Activated gamma-delta T cell treated with Interleukin-2 at 50 U/mL for 16 hours (primary cell): ENCODE measurements at regions not wholly inside any gene's neighbourhood (a gene's known extent, or its start where the extent isn't known, plus 50 kb on each side); places are given as distances from the start of the nearest gene placed in this dataset.
"Not testable (repeated sequence)": the region's sequence is repeated elsewhere in the genome, so short reads cannot be mapped to it uniquely, and the experiment has no call there.

Experiments used
- DNase-seq: peaks from one replicate; pipeline ENCODE4 v3.0.0-alpha.2; 2020

GRCh38 chr5:159792180-159792579, 124.1 kb upstream of the ADRA1B start:
- DNase-seq: no peak

GRCh38 chr5:159797261-159797970, 118.9 kb upstream of the ADRA1B start:
- no peak for DNase-seq

DNA sequence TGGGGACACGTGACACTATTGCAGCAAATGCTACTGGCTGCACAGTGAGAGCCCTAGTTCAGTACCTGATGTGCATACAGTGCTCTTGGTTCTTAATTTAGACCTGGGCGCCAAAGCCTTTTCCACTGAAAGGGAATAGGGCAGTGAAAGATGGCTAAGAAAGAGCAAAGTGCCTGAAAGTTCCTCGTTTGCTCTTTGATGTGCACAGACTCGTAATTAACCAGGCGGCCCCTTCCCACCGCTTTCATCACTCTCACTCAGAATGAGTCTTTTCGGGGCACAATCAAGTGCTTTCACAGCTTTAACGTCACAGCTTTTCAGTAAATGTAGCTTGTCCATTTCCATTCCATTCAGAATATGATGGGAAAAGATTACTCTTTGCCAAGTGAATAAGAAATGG, 116.6 kb upstream of the ADRA1B start:
- no peak for DNase-seq

GRCh38 chr5:159800131-159800840, 116.0 kb upstream of the ADRA1B start:
- no peak for DNase-seq

DNA sequence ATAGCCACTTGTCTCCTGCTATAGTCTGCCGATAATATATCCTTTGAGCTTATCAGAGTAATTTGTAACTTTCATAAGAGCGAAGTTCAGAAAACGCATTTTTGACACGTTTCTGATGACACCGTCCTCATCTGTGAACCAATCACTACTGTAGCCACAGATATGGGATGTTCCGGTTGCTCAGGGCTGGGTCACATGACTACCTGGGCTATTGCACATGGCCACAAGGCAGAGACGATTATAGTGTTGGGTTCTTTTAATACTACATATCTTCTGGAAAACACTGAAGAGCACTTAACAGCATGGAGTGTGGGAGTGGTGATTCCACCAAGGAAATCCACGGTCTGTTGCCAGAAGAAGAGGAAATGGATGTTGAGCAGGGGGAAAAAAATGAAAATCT, 115.0 kb upstream of the ADRA1B start:
- no peak for DNase-seq

DNA sequence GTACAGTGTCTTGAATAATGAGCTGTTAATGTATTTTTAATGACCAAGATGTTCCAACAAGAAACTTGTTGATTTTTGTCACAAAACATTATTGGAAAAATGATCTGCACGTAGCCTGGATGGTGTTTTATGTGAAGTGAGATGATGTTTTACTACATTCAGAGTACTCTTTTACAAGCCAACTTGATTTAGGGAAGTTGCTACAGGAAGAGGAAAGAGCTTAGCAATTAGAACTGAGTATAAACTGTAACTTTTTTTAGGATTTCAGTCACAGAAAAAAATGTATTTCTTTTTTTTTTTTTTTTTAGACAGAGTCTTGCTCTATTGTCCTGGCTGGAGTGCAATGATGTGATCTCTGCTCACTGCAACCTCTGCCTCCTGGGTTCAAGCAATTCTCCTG, 113.6 kb upstream of the ADRA1B start:
- DNase-seq: no peak

DNA sequence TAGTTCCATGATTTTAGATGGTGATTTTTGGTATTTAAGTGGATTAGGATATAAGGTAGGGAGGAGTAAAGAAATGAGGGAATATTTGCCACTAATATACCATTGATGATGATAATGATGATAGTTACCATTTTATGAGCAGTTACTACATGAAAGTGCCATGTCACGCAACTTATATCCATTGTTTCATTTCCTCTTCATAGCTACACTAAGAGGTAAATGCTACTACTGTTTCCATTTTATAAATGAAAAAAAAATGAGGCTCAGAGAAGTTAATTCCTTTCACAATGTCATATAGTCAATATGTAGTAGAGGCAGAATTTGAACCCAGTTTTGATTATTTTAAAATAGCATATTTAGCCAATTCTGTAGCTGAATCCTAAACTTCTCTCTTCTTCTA, 112.2 kb upstream of the ADRA1B start:
- DNase-seq: no peak

DNA sequence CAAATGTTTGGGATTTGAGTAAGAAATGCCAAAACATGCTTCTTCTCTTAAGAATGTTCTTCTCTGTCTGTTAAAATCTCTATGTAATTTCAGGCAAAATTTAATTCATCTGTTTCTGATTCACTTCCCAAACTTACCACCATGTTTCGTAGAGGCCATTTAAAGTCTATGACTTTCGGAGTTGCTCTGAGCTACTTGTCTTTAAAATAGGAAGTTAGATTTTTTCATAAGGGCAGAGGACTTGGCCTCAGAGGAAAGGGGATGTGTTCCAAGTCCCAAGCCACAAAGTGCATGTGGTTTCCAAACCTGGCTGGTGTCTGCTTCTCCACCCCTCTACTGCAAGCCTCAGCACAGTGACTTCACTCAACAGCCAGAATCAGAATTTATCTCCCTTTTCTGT, 111.3 kb upstream of the ADRA1B start:
- no peak for DNase-seq

DNA sequence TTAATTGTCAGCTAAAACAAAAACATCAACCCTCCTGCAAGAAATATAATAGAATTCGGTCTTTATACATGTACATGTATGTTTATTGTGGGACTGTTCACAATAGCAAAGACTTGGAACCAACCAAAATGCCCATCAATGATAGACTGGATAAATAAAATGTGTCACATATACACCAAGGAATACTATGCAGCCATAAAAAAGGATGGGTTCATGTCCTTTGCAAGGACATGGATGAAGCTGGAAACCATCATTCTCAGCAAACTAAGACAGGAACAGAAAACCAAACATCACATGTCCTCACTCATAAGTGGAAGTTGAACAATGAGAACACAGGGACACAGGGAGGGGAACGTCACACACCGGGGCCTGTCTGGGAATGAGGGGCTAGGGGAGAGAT, 109.1 kb upstream of the ADRA1B start:
- not testable (repeated sequence) for DNase-seq

GRCh38 chr5:159807586-159807985, 108.7 kb upstream of the ADRA1B start:
- no peak for DNase-seq

- no peak for DNase-seq
Observed at GRCh38 chr5:159811712-159812111, 104.6 kb upstream of the ADRA1B start.

DNA sequence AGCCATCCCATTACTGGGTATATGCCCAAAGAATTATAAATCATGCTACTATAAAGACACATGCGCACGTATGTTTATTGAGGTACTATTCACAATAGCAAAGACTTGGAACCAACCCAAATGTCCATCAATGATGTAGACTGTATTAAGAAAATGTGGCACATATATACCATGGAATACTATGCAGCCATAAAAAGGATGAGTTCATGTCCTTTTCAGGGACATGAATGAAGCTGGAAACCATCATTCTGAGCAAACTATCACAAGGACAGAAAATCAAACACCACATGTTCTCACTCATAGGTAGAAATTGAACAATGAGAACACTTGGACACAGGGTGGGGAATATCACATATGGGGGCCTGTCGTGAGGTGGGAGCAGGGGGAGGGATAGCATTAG, 103.5 kb upstream of the ADRA1B start:
- DNase-seq: not testable (repeated sequence)

DNA sequence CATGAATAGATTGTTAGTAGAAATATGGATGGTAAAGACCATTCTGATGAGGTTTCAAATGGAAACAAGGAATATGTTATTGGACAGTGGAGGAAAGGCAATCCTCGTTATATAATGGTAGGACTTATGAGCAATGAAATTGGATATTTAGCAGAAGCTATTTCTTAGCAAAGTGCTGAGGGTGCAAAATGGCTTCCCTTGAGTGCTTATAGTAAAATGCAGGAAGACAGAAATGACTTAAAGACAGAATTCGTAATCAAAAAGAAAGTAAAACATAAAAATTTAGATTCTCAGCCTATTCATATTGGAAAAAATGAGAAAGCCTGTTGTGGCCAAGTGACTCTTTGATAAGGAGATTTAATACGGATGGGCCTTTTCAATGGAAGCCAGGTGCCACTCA, 102.1 kb upstream of the ADRA1B start:
- DNase-seq: no peak

DNA sequence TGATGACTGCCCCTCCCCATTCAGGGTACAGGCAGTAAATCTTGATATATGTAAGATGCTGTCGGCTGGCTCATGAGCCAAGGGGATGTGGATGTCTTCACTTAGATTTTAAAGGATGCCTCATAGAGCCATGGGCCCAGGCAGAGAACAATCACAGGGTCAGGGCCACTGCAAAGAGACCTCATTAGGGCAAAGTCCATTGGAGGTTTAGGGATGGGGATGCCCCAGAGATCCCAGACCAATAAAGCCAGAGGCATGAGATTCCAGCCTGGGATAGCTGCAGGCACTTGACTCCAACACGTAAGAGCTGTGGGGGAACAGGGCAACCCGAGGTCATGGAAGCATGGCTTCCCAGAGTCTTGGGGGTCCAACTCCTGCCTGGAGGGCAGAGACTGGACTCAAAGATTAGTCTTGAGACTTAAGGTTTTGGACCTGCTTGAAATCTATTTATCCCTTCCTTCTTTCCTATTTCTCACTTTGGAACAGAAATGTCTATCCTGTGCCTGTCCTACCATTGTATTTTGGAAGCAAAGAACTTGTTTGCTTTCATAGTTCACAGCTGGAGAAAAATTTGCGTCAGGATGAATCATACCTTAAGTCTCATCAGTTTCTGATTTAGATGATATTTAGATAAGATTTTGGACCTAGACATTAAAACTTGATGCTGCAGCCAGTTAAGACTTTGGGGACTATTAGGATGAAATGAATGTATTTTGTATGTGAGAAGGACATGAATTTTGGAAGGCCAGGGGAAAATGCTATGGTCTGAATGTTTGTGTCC, 101.3 kb upstream of the ADRA1B start:
- DNase-seq: no peak

- DNase-seq: no peak
Observed at GRCh38 chr5:159817262-159818029, 98.8 kb upstream of the ADRA1B start.

DNA sequence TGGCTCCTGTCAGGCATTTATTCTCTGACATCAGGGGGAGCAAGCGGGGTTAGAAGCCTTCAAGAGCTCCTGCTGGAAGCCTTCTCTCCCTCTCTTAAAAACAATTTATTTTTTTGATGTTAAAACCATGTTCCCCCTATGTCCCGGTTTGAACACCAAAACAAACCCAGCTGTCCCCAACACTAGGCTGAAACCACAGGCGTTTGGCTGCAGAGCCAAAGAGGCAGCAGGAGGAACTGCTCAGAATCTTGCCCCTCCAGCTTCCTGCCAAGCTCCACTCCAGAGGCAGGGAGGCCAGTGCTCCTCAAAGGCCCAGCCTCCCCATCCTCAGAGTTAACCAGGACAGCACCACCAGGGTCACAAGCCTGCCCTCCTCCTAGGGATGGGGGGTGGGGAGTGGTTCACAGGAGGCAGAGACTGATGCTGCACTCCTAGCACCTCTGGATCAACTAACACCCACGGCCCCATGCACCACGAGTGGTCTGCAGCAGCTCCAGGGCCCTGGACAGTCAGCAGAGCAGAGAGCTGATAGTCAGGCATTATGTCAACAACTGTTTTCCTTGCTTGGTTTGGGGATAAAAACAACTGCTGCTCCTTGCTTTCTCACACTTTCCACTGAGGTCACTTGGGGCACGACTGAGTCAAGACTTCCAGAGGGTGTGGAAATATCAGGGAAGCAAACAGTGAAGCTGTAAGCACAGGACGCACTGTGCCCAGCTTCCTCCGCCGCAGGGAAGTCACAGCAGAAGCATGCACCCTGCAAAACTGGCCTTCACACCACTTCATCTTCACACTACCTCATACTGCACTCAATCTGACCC, 96.5 kb upstream of the ADRA1B start:
- no peak for DNase-seq

- no peak for DNase-seq
Observed at GRCh38 chr5:159820692-159821091, 95.6 kb upstream of the ADRA1B start.

GRCh38 chr5:159821461-159821940, 94.8 kb upstream of the ADRA1B start:
- DNase-seq: no peak

DNA sequence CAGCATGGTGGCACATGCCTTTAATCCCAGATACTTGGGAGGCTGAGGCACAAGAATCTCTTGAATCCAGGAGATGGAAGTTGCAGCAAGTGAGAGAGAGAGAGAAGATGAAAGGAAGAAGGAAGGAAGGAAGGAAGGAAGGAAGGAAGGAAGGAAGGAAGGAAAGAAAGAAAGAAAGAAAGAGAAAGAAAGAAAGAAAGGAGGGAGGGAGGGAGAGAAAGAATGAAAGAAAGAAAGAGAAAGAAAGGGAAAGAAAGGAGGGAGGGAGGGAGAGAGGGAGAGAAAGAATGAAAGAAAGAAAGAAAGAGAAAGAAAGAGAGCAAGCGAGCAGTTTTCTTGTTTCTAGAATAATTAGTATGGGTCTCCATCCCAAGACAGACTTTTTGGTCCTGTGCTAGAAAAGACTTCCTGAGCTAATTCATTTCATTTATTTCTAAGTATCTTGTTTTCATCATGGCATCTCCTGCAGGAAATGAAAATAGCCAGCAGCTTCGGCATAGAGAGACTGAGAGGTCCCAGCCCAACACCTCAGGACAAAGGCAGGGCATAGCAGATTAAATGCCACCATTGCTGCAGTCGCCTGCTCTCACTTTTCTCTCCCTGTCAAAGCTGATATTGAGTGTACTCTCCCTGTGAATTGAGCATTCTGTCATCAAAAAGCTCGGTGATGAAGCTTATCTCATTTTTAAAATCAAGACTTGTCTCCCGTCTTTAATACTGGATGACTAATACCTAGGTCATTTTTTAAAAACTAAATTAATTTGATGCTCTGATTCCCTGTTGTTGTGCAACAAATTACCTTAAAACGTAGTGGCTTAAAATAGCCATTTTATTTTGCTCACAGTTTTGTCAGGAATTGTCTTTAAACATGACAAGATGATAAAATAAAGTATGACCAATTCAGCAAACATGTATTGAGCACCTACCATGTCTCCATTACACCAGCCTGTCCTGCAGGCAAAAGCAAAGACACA, 91.8 kb upstream of the ADRA1B start:
- no peak for DNase-seq

- DNase-seq: no peak
Observed at GRCh38 chr5:159825551-159826051, 90.7 kb upstream of the ADRA1B start.
